GM12872 (cell line): ENCODE measurements at regions not wholly inside any gene's neighbourhood (a gene's known extent, or its start where the extent isn't known, plus 50 kb on each side); places are given as distances from the start of the nearest gene placed in this dataset.

ENCODE experiments used
- TF ChIP-seq, protein P1 (sequence below): IDR thresholded peaks from 3 replicates; pipeline ENCODE4 v1.5.1; 2011; ENCODE audit warnings: low read depth, mild to moderate bottlenecking, low read length, moderate library complexity; ENCODE audit not compliant: insufficient read depth

DNA sequence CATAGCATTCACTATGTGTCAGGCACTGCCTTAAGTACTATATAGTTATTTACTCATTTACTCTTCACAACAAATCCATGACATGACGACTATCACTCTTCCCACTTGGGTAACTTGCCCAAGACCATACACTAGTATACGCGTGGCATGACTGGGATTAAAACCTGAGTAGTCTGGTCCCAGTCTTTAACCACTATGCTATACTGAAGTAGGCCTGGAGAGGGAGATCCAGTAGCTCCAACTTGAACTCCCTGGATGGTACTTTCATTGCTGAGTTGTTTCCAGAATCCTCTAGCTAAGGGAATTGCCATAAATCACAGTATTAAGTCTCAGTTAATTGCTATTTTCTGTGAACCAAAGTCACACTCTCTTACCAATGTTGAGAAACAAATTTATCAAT is 116.2 kb upstream of the LSAMP start:
- TF ChIP-seq, protein P1, sequence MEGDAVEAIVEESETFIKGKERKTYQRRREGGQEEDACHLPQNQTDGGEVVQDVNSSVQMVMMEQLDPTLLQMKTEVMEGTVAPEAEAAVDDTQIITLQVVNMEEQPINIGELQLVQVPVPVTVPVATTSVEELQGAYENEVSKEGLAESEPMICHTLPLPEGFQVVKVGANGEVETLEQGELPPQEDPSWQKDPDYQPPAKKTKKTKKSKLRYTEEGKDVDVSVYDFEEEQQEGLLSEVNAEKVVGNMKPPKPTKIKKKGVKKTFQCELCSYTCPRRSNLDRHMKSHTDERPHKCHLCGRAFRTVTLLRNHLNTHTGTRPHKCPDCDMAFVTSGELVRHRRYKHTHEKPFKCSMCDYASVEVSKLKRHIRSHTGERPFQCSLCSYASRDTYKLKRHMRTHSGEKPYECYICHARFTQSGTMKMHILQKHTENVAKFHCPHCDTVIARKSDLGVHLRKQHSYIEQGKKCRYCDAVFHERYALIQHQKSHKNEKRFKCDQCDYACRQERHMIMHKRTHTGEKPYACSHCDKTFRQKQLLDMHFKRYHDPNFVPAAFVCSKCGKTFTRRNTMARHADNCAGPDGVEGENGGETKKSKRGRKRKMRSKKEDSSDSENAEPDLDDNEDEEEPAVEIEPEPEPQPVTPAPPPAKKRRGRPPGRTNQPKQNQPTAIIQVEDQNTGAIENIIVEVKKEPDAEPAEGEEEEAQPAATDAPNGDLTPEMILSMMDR, result no peak

DNA sequence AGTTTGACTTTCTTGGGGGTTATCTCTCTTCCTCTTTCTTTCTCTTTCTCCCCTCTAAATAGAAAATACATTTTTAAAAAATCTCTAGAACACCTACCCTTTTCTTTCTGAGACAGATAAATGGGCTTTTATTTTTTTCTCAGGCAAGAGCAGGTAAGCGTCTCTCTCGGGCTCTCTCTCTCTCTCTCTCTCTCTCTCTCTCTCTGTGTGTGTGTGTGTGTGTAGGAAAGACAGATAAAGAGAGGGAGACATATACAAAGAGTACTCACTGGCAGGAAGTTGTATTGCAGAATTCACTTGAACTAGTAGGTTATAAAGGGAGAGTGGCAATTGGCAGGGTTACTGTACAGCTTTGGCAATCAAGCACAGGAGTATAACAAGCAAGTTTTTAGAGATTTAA is 118.1 kb upstream of the LSAMP start:
- TF ChIP-seq, protein P1, result no peak

DNA sequence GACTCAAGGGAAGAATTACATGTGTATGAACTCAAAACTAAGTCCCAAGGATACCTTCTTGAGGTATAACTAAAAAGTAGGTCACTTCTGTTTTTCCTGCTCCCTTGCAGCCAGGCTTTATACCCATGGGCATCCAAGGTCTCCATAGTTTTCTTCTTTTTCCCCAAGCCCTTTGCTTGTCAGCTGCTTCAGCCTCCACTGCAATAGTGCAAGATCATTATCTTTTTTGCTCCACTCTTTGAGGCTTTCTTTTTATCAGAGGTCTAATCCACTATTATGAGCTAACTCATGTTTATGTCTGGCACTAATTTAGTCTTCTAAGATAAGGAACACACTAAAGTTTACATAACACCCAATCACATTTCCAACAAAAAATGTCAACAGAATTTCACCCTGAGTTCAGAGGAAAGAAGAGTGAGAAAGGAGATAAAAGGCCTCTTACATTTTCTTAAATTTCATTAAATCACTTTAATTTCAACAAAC is 121.2 kb upstream of the LSAMP start:
- TF ChIP-seq, protein P1, result no peak

DNA sequence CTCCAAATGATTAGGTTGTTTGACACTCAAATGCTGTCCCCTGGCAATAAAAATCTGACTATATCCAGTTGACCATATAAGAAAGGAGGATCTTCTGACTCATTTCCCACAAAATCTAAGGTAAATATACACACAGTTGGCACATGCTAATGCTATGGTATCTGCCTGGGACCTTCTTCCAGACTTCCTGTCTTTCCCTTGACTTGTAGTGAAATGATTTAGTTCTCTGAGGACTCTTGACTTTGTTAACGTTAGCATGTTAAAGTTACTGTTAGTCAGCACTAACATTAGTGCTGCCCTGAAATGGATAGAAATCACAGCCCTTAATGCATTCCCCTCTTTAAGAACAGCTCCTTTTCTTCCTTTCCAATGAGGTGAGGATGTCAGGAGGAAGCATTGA is 124.3 kb upstream of the LSAMP start:
- TF ChIP-seq, protein P1, result no peak

DNA sequence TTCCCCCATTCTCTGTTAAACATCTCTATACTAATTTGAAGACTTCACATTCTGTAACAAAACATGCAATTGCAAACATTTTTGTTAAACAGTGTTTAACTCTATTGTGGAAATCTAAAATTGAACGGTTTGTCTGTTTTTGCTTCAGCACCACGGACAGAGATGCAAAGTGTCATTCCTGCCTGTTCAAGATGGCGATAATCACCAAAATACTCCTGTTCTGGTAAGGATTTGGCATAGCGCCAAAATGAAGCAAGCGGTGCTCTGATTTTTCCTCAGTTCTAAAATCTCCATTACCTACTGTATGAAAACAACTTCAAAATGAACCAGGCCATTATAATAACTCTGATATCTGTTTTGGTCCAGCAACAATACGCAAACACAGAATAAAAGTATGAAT is 129.7 kb upstream of the TUSC7 start:
- TF ChIP-seq, protein P1, result no peak

DNA sequence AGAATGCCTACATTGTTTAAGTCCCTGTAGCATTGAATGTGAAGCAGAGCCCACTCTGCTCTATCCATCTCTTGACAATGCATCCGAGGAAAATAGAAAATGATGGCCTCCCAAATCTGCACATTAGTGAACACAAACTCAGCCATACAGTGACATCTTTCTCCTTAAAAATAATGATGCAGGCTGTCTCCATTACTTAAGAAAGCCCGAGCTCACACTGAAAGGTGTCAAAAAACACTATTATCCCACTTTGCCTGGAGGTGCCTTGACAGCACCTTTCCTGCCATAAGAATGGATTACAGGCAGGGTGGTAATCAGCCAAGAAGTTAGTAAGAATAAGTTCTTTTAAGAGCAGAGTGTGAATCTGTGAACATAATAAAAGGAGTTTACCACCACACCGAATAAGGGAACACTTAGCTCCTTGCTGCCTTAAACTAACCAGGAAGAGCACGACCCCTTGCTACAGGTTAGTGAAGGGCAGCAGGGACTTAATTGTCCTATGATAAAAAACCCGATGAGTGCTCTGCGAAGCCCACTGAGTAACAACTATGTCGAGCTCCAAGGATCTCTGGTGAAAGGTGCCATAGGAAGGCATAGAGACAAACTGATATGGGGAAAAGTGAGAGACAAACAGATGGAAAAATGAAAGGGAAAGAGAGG is 123.2 kb upstream of the TUSC7 start:
- TF ChIP-seq, protein P1, result no peak

DNA sequence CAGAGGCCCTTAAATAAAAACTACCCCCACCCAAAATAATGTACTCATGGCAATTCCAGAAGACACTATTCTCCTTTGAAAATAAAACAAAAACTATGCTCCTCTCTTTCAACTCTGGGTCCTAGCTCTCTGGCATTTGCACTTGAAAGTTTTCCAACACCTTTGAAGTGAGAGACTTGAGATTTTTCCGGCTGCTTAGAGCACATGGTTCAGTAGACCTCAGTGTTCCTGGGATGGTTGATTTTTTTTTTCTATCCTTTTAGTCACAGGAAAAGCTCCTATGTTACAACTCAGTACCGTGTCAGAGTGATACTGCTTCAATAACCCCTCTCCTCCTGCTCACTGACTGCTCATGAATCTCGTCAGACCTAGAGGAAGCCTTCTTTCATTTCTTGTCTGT is 118.3 kb upstream of the TUSC7 start:
- TF ChIP-seq, protein P1, result no peak
